ENCODE measurements at regions not wholly inside any gene's neighbourhood (a gene's known extent, or its start where the extent isn't known, plus 50 kb on each side); places are given as distances from the start of the nearest gene placed in this dataset.

- Histone ChIP-seq H3K4me3 (ENCODE audit: low read depth, low read length) (no peak overlapping the region), H3K27me3 (peaks cover 6% of the 10 kb centered on the region; the same call in 1 of the 2 replicates), H3K4me1 (no peaks in the 10 kb centered on the region), H3K9me3 (no peaks in the 10 kb centered on the region), H3K36me3 (no peaks in the 10 kb centered on the region)
- no peak for TF ChIP-seq CTCF (IDR thresholded peaks at IDR 0.05; ENCODE audit: low read depth, low read length)
- DNase-seq, result no peak
These were observed 737.4 kb upstream of the SALL3 start for GRCh38 chr18:78242254-78242643.

GRCh38 chr18:78242806-78243205 lies 736.8 kb upstream of the SALL3 start:
- no peak for TF ChIP-seq CTCF (IDR thresholded peaks at IDR 0.05; ENCODE audit: low read depth, low read length)

GRCh38 chr18:78244779-78245178 lies 734.8 kb upstream of the SALL3 start:
- no peaks in the 10 kb centered on the region for H3K4me1 ChIP-seq
- H3K27me3 ChIP-seq, result peaks cover 6% of the 10 kb centered on the region; the same call in 1 of the 2 replicates
- no peak overlapping the region for H3K4me3 ChIP-seq (ENCODE audit: low read depth, low read length)
- no peaks in the 10 kb centered on the region for H3K36me3 ChIP-seq
- DNase-seq, result no peak
- no peaks in the 10 kb centered on the region for H3K9me3 ChIP-seq
- no peak for TF ChIP-seq CTCF (IDR thresholded peaks at IDR 0.05; ENCODE audit: low read depth, low read length)

More at GRCh38 chr18:78242806-78243205, 736.8 kb upstream of the SALL3 start:
- no peak overlapping the region for H3K4me3 ChIP-seq (ENCODE audit: low read depth, low read length)
- no peaks in the 10 kb centered on the region for H3K4me1 ChIP-seq
- DNase-seq, result no peak
- H3K36me3 ChIP-seq, result no peaks in the 10 kb centered on the region
- no peaks in the 10 kb centered on the region for H3K9me3 ChIP-seq
- peaks cover 6% of the 10 kb centered on the region; the same call in 1 of the 2 replicates for H3K27me3 ChIP-seq

GRCh38 chr18:78245451-78245850 lies 734.2 kb upstream of the SALL3 start:
- no peak for TF ChIP-seq CTCF (IDR thresholded peaks at IDR 0.05; ENCODE audit: low read depth, low read length)
- Histone ChIP-seq H3K9me3 (no peaks in the 10 kb centered on the region), H3K36me3 (no peaks in the 10 kb centered on the region), H3K4me1 (no peaks in the 10 kb centered on the region), H3K27me3 (peaks cover 6% of the 10 kb centered on the region; the same call in 1 of the 2 replicates), H3K4me3 (ENCODE audit: low read depth, low read length) (no peak overlapping the region)
- no peak for DNase-seq

- H3K4me3 ChIP-seq (ENCODE audit: low read depth, low read length), result no peak overlapping the region
- H3K27me3 ChIP-seq, result peaks cover 6% of the 10 kb centered on the region; the same call in 1 of the 2 replicates
- no peaks in the 10 kb centered on the region for H3K36me3 ChIP-seq
- DNase-seq, result no peak
- TF ChIP-seq CTCF (IDR thresholded peaks at IDR 0.05; ENCODE audit: low read depth, low read length), result no peak
- H3K9me3 ChIP-seq, result no peaks in the 10 kb centered on the region
- no peaks in the 10 kb centered on the region for H3K4me1 ChIP-seq
These were observed 733.6 kb upstream of the SALL3 start for GRCh38 chr18:78246050-78246449.

GRCh38 chr18:78246588-78246987 lies 733.0 kb upstream of the SALL3 start:
- H3K4me1 ChIP-seq, result no peaks in the 10 kb centered on the region
- no peaks in the 10 kb centered on the region for H3K36me3 ChIP-seq
- DNase-seq, result no peak
- H3K27me3 ChIP-seq, result peaks cover 6% of the 10 kb centered on the region; the same call in 1 of the 2 replicates
- H3K4me3 ChIP-seq (ENCODE audit: low read depth, low read length), result no peak overlapping the region
- TF ChIP-seq CTCF (IDR thresholded peaks at IDR 0.05; ENCODE audit: low read depth, low read length), result no peak
- no peaks in the 10 kb centered on the region for H3K9me3 ChIP-seq

Data from BE2C (cell line).